ENCODE measurements at regions not wholly inside any gene's neighbourhood (a gene's known extent, or its start where the extent isn't known, plus 50 kb on each side); places are given as distances from the start of the nearest gene placed in this dataset.

GRCh38 chr7:110483553-110483952 lies 607.4 kb upstream of the LRRN3 start:
- H2AFZ ChIP-seq: no peak overlapping the region
- H3K36me3 ChIP-seq (ENCODE audit: control insufficient read depth, insufficient read depth, low read length): no peaks in the 10 kb centered on the region
- no peak for TF ChIP-seq CTCF (IDR thresholded peaks at IDR 0.05)
- peaks cover 6% of the 10 kb centered on the region for H3K9me3 ChIP-seq (ENCODE audit: control insufficient read depth, low read length)
- H3K27me3 ChIP-seq (ENCODE audit: control insufficient read depth, insufficient read depth, low read length): no peaks in the 10 kb centered on the region
- no peaks in the 10 kb centered on the region for H3K79me2 ChIP-seq
- no peak overlapping the region for H3K9ac ChIP-seq
- no peak overlapping the region for H3K4me3 ChIP-seq (ENCODE audit: low read depth, low read length)
- no peak overlapping the region for H3K27ac ChIP-seq
- no peaks in the 10 kb centered on the region for H3K4me1 ChIP-seq
- H3K4me2 ChIP-seq (ENCODE audit: low read length): no peak overlapping the region

GRCh38 chr7:110484356-110484755 lies 606.6 kb upstream of the LRRN3 start:
- H3K27ac ChIP-seq: no peak overlapping the region
- no peaks in the 10 kb centered on the region for H3K79me2 ChIP-seq
- no peaks in the 10 kb centered on the region for H3K4me1 ChIP-seq
- peaks cover 6% of the 10 kb centered on the region for H3K9me3 ChIP-seq (ENCODE audit: control insufficient read depth, low read length)
- H3K9ac ChIP-seq: no peak overlapping the region
- no peak overlapping the region for H2AFZ ChIP-seq
- H3K27me3 ChIP-seq (ENCODE audit: control insufficient read depth, insufficient read depth, low read length): no peaks in the 10 kb centered on the region
- no peak overlapping the region for H3K4me3 ChIP-seq (ENCODE audit: low read depth, low read length)
- H3K4me2 ChIP-seq (ENCODE audit: low read length): no peak overlapping the region
- H3K36me3 ChIP-seq (ENCODE audit: control insufficient read depth, insufficient read depth, low read length): no peaks in the 10 kb centered on the region
- no peak for TF ChIP-seq CTCF (IDR thresholded peaks at IDR 0.05)

- Histone ChIP-seq H3K4me3 (ENCODE audit: low read depth, low read length) (no peak overlapping the region), H2AFZ (no peak overlapping the region), H3K4me2 (ENCODE audit: low read length) (no peak overlapping the region), H3K27me3 (ENCODE audit: control insufficient read depth, insufficient read depth, low read length) (no peaks in the 10 kb centered on the region), H3K79me2 (no peaks in the 10 kb centered on the region), H3K9me3 (ENCODE audit: control insufficient read depth, low read length) (peaks cover 2% of the 10 kb centered on the region), H3K9ac (no peak overlapping the region), H3K36me3 (ENCODE audit: control insufficient read depth, insufficient read depth, low read length) (no peaks in the 10 kb centered on the region), H3K27ac (no peak overlapping the region), H3K4me1 (no peaks in the 10 kb centered on the region)
- no peak for TF ChIP-seq CTCF (IDR thresholded peaks at IDR 0.05)
Measured at GRCh38 chr7:110486549-110486948, 604.4 kb upstream of the LRRN3 start.

- H3K4me3 ChIP-seq (ENCODE audit: low read depth, low read length): no peak overlapping the region
- no peak overlapping the region for H3K27ac ChIP-seq
- no peaks in the 10 kb centered on the region for H3K4me1 ChIP-seq
- no peaks in the 10 kb centered on the region for H3K9me3 ChIP-seq (ENCODE audit: control insufficient read depth, low read length)
- no peaks in the 10 kb centered on the region for H3K79me2 ChIP-seq
- no peak overlapping the region for H3K9ac ChIP-seq
- no peak overlapping the region for H2AFZ ChIP-seq
- H3K36me3 ChIP-seq (ENCODE audit: control insufficient read depth, insufficient read depth, low read length): no peaks in the 10 kb centered on the region
- TF ChIP-seq CTCF (IDR thresholded peaks at IDR 0.05): no peak
- H3K27me3 ChIP-seq (ENCODE audit: control insufficient read depth, insufficient read depth, low read length): no peaks in the 10 kb centered on the region
- H3K4me2 ChIP-seq (ENCODE audit: low read length): no peak overlapping the region
Measured at GRCh38 chr7:110502888-110503465, 588.0 kb upstream of the LRRN3 start.

DNA sequence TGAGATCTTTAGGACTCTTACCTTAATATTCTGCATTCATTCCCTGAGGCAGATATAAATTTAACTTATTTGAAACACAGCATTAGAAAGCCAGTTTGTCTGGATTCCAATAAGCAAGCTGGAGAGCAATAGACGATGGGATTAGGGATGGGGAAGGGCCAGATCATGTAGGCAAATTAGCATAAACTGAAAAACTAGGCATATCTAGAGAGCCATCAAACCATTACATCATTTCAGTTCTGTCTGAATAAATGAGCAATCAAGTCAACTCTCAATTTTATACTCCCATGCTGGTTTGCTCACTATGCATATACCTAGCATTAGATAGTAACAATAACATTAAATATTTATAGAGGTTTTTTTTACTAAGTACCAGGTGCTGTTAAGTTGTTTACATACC lies 583.6 kb upstream of the LRRN3 start:
- Histone ChIP-seq H3K79me2 (no peaks in the 10 kb centered on the region), H3K9ac (no peak overlapping the region), H3K4me3 (ENCODE audit: low read depth, low read length) (no peak overlapping the region), H3K27me3 (ENCODE audit: control insufficient read depth, insufficient read depth, low read length) (no peaks in the 10 kb centered on the region), H3K27ac (no peak overlapping the region), H3K9me3 (ENCODE audit: control insufficient read depth, low read length) (no peaks in the 10 kb centered on the region), H2AFZ (no peak overlapping the region), H3K36me3 (ENCODE audit: control insufficient read depth, insufficient read depth, low read length) (no peaks in the 10 kb centered on the region), H3K4me1 (no peaks in the 10 kb centered on the region), H3K4me2 (ENCODE audit: low read length) (no peak overlapping the region)
- no peak for TF ChIP-seq CTCF (IDR thresholded peaks at IDR 0.05)
